ENCODE measurements at regions not wholly inside any gene's neighbourhood (a gene's known extent, or its start where the extent isn't known, plus 50 kb on each side); places are given as distances from the start of the nearest gene placed in this dataset.

- no peak overlapping the region for H3K4me2 ChIP-seq (ENCODE audit: low read length)
- H2AFZ ChIP-seq (ENCODE audit: low read length), result no peak overlapping the region
- BruUV-seq (replicated peaks), result no TSS peak
- H3K79me2 ChIP-seq (ENCODE audit: low read length), result no peaks in the 10 kb centered on the region
- no peak overlapping the region for H3K9ac ChIP-seq (ENCODE audit: low read length)
- no peak overlapping the region for H3K4me3 ChIP-seq (ENCODE audit: low read length)
- CTCF ChIA-PET, result no interaction called here
- no peaks in the 10 kb centered on the region for H3K27me3 ChIP-seq (ENCODE audit: low read length)
- TF ChIP-seq EZH2 (IDR thresholded peaks at IDR 0.05; ENCODE audit: low read length, unreplicated experiment), result no peak
- no peak for TF ChIP-seq EZH2phosphoT487 (IDR thresholded peaks at IDR 0.05; ENCODE audit: borderline replicate concordance, low read length)
- TF ChIP-seq CTCF (conservative IDR thresholded peaks at IDR 0.05; ENCODE audit: low read depth, low read length), result no peak
- no peak overlapping the region for H3K27ac ChIP-seq (ENCODE audit: low read length)
- H3K36me3 ChIP-seq (ENCODE audit: low read depth, low read length), result no peaks in the 10 kb centered on the region
- peaks cover 5% of the 10 kb centered on the region; the same call in 1 of the 2 replicates for H3K4me1 ChIP-seq (ENCODE audit: insufficient read depth, low read length)
- intact Hi-C loops (cut with micrococcal nuclease), result no loop called here
- no peak for ATAC-seq
- no peaks in the 10 kb centered on the region for H3F3A ChIP-seq (ENCODE audit: low read length, unreplicated experiment)
- POLR2A ChIA-PET (ENCODE audit: unreplicated experiment), result no interaction called here
- H3K9me3 ChIP-seq (ENCODE audit: low read length), result no peaks in the 10 kb centered on the region
- H4K20me1 ChIP-seq (ENCODE audit: low read length), result no peaks in the 10 kb centered on the region
- DNase-seq, result no peak
- no peaks in the 10 kb centered on the region for H3K9me2 ChIP-seq (replicated peaks; ENCODE audit: low read length)
Observed at GRCh38 chr4:183821076-183821853, 83.8 kb upstream of the STOX2 start.

- ATAC-seq (peak; percentile 80), DNase-seq (peak; percentile 79)
- H3K4me1 ChIP-seq (ENCODE audit: insufficient read depth, low read length), result peaks cover 12% of the 10 kb centered on the region
- BruUV-seq (replicated peaks), result no TSS peak
- H3K27me3 ChIP-seq (ENCODE audit: low read length), result no peaks in the 10 kb centered on the region
- ChIA-PET POLR2A (ENCODE audit: unreplicated experiment) (no interaction called here), CTCF (interaction anchor here (0.6 kb wide), 1 partner anchor 568 kb away, joined by 6 read pairs; no protein-coding TSS in a partner anchor)
- no peaks in the 10 kb centered on the region for H3K36me3 ChIP-seq (ENCODE audit: low read depth, low read length)
- H3K9me2 ChIP-seq (replicated peaks; ENCODE audit: low read length), result no peaks in the 10 kb centered on the region
- no peaks in the 10 kb centered on the region for H4K20me1 ChIP-seq (ENCODE audit: low read length)
- H3K9me3 ChIP-seq (ENCODE audit: low read length), result no peaks in the 10 kb centered on the region
- H3K4me3 ChIP-seq (ENCODE audit: low read length), result no peak overlapping the region
- H3K9ac ChIP-seq (ENCODE audit: low read length), result no peak overlapping the region
- H3K27ac ChIP-seq (ENCODE audit: low read length), result no peak overlapping the region
- TF ChIP-seq CTCF (conservative IDR thresholded peaks at IDR 0.05; ENCODE audit: low read depth, low read length) (no peak), EZH2phosphoT487 (IDR thresholded peaks at IDR 0.05; ENCODE audit: borderline replicate concordance, low read length) (no peak), EZH2 (IDR thresholded peaks at IDR 0.05; ENCODE audit: low read length, unreplicated experiment) (no peak)
- H3K79me2 ChIP-seq (ENCODE audit: low read length), result no peaks in the 10 kb centered on the region
- H3F3A ChIP-seq (ENCODE audit: low read length, unreplicated experiment), result no peaks in the 10 kb centered on the region
- 0 out of 2 replicates have a peak overlapping the region, but pooled peaks have one; percentile 13 for H3K4me2 ChIP-seq (ENCODE audit: low read length)
- 0 out of 2 replicates have a peak overlapping the region, but pooled peaks have one; percentile 43 for H2AFZ ChIP-seq (ENCODE audit: low read length)
- intact Hi-C loops (cut with micrococcal nuclease), result no loop called here
Observed at GRCh38 chr4:183823434-183823833, 81.7 kb upstream of the STOX2 start.

GRCh38 chr4:183825346-183825745 is 79.8 kb upstream of the STOX2 start:
- Histone ChIP-seq H3K9me2 (replicated peaks; ENCODE audit: low read length) (no peaks in the 10 kb centered on the region), H3K79me2 (ENCODE audit: low read length) (no peaks in the 10 kb centered on the region), H3F3A (ENCODE audit: low read length, unreplicated experiment) (no peaks in the 10 kb centered on the region), H3K27me3 (ENCODE audit: low read length) (no peaks in the 10 kb centered on the region), H3K9me3 (ENCODE audit: low read length) (no peaks in the 10 kb centered on the region), H3K9ac (ENCODE audit: low read length) (no peak overlapping the region), H3K27ac (ENCODE audit: low read length) (no peak overlapping the region), H3K4me2 (ENCODE audit: low read length) (no peak overlapping the region), H3K36me3 (ENCODE audit: low read depth, low read length) (no peaks in the 10 kb centered on the region), H3K4me1 (ENCODE audit: insufficient read depth, low read length) (peaks cover 14% of the 10 kb centered on the region), H3K4me3 (ENCODE audit: low read length) (no peak overlapping the region), H2AFZ (ENCODE audit: low read length) (no peak overlapping the region), H4K20me1 (ENCODE audit: low read length) (no peaks in the 10 kb centered on the region)
- TF ChIP-seq CTCF (conservative IDR thresholded peaks at IDR 0.05; ENCODE audit: low read depth, low read length), result no peak
- TF ChIP-seq EZH2 (IDR thresholded peaks at IDR 0.05; ENCODE audit: low read length, unreplicated experiment), result no peak
- TF ChIP-seq EZH2phosphoT487 (IDR thresholded peaks at IDR 0.05; ENCODE audit: borderline replicate concordance, low read length), result no peak
- BruUV-seq (replicated peaks), result no TSS peak
- ChIA-PET POLR2A (ENCODE audit: unreplicated experiment) (no interaction called here), CTCF (no interaction called here)
- intact Hi-C loops (cut with micrococcal nuclease), result no loop called here
- ATAC-seq (no peak), DNase-seq (no peak)
